ENCODE measurements at regions not wholly inside any gene's neighbourhood (a gene's known extent, or its start where the extent isn't known, plus 50 kb on each side); places are given as distances from the start of the nearest gene placed in this dataset.

DNA sequence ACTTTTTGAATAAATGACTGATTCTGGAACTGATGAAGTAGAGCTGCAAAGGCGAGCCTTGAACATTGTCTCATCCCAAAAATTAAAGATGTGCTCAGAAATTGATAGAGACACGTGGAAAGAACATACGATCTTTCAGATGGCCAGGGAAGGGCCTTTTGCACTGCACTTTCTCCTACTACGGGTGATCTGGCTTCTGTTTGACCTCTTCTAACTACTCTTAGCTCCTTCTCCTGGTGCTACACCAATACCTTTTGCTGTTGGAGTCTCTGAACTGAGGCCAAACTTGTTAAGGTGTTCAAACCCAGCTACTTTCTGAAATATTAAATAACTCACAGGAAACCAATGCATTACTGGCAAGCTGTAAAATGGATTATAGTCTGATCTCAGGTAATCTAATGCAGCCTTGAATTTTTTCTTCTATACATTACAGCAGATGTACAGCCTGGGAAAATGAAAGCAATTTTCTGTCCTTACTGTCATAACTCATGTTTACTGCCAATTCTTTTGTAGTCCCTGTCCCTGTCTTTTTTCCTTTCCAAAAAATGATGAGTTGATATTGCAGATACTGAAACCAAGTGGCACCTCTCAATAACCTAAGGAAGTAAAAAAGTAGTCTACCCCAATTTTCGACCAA lies 1086.1 kb upstream of the CNTN5 start:
- TF ChIP-seq EZH2phosphoT487 (IDR thresholded peaks at IDR 0.05; ENCODE audit: borderline replicate concordance, low read length): no peak
- TF ChIP-seq, protein P1, sequence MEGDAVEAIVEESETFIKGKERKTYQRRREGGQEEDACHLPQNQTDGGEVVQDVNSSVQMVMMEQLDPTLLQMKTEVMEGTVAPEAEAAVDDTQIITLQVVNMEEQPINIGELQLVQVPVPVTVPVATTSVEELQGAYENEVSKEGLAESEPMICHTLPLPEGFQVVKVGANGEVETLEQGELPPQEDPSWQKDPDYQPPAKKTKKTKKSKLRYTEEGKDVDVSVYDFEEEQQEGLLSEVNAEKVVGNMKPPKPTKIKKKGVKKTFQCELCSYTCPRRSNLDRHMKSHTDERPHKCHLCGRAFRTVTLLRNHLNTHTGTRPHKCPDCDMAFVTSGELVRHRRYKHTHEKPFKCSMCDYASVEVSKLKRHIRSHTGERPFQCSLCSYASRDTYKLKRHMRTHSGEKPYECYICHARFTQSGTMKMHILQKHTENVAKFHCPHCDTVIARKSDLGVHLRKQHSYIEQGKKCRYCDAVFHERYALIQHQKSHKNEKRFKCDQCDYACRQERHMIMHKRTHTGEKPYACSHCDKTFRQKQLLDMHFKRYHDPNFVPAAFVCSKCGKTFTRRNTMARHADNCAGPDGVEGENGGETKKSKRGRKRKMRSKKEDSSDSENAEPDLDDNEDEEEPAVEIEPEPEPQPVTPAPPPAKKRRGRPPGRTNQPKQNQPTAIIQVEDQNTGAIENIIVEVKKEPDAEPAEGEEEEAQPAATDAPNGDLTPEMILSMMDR (IDR thresholded peaks at IDR 0.05; ENCODE audit: low read depth, low read length, poor library complexity, severe bottlenecking): no peak
- no peaks in the 10 kb centered on the region for H3K79me2 ChIP-seq (ENCODE audit: control insufficient read depth, low read length)
- H4K20me1 ChIP-seq (ENCODE audit: control insufficient read depth, insufficient read depth, low read depth, low read length): no peaks in the 10 kb centered on the region
- no peak overlapping the region for H3K4me2 ChIP-seq (ENCODE audit: low read length)
- no peaks in the 10 kb centered on the region for H3K36me3 ChIP-seq (ENCODE audit: control insufficient read depth, low read length)
- H3K27me3 ChIP-seq (ENCODE audit: control insufficient read depth, low read length): no peaks in the 10 kb centered on the region
- no peaks in the 10 kb centered on the region for H3K9me2 ChIP-seq (replicated peaks; ENCODE audit: control insufficient read depth, low read length)
- H3F3A ChIP-seq (ENCODE audit: control insufficient read depth, insufficient read depth): no peaks in the 10 kb centered on the region
- no peaks in the 10 kb centered on the region for H3K9me3 ChIP-seq (ENCODE audit: control insufficient read depth, insufficient read depth, low read length)
- H3K4me3 ChIP-seq (ENCODE audit: low read length): no peak overlapping the region
- H3K27ac ChIP-seq (ENCODE audit: low read depth, low read length): no peak overlapping the region
- H3K4me1 ChIP-seq (ENCODE audit: control insufficient read depth, low read length): no peaks in the 10 kb centered on the region

DNA sequence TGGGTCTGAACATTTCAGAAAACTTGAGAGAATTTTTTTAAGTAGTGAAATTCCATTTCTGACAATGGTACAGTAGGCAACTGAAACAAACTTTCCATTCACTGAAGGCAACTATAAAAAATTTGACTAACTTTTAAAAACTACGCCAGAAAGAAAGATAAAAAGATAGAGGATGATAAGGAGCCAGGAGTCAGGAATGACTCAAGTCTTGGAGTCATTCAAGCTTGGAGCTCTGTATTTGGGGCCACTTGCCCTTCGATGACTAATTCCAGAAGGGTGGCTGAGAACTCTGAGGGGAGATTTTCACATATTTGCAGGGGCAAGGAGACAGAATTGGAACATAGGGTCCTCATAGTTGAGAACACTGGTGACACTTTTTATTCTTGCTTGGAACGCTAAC lies 1083.2 kb upstream of the CNTN5 start:
- Histone ChIP-seq H3K4me2 (ENCODE audit: low read length) (no peak overlapping the region), H3K27me3 (ENCODE audit: control insufficient read depth, low read length) (no peaks in the 10 kb centered on the region), H3K9me3 (ENCODE audit: control insufficient read depth, insufficient read depth, low read length) (no peaks in the 10 kb centered on the region), H3K9me2 (replicated peaks; ENCODE audit: control insufficient read depth, low read length) (no peaks in the 10 kb centered on the region), H3K4me1 (ENCODE audit: control insufficient read depth, low read length) (no peaks in the 10 kb centered on the region), H3K27ac (ENCODE audit: low read depth, low read length) (no peak overlapping the region), H4K20me1 (ENCODE audit: control insufficient read depth, insufficient read depth, low read depth, low read length) (no peaks in the 10 kb centered on the region), H3K79me2 (ENCODE audit: control insufficient read depth, low read length) (no peaks in the 10 kb centered on the region), H3K4me3 (ENCODE audit: low read length) (no peak overlapping the region), H3F3A (ENCODE audit: control insufficient read depth, insufficient read depth) (no peaks in the 10 kb centered on the region), H3K36me3 (ENCODE audit: control insufficient read depth, low read length) (no peaks in the 10 kb centered on the region)
- no peak for TF ChIP-seq EZH2phosphoT487 (IDR thresholded peaks at IDR 0.05; ENCODE audit: borderline replicate concordance, low read length)
- TF ChIP-seq, protein P1 (IDR thresholded peaks at IDR 0.05; ENCODE audit: low read depth, low read length, poor library complexity, severe bottlenecking): no peak

DNA sequence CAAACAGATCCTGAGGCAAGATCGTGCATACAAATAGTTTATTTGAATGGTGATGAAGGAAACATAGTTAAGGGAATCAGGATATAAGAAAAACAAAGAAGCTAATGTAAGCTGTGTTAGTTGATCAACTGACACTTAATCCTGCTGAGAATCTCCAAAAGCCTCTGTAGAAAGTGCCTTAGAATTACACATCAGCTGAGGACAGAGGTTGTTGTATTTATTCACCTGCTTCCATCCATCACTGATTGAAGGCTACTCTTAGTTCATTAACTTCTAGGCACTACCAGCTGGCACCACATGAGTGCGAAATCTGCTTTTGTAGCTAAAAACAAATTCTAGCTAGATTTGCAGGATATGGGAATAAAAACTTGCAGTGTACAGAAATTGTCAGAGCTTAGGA lies 1082.0 kb upstream of the CNTN5 start:
- no peak overlapping the region for H3K27ac ChIP-seq (ENCODE audit: low read depth, low read length)
- no peaks in the 10 kb centered on the region for H3F3A ChIP-seq (ENCODE audit: control insufficient read depth, insufficient read depth)
- no peaks in the 10 kb centered on the region for H3K27me3 ChIP-seq (ENCODE audit: control insufficient read depth, low read length)
- H3K79me2 ChIP-seq (ENCODE audit: control insufficient read depth, low read length): no peaks in the 10 kb centered on the region
- H3K4me2 ChIP-seq (ENCODE audit: low read length): no peak overlapping the region
- H3K4me3 ChIP-seq (ENCODE audit: low read length): no peak overlapping the region
- H3K9me2 ChIP-seq (replicated peaks; ENCODE audit: control insufficient read depth, low read length): no peaks in the 10 kb centered on the region
- no peaks in the 10 kb centered on the region for H3K36me3 ChIP-seq (ENCODE audit: control insufficient read depth, low read length)
- no peaks in the 10 kb centered on the region for H3K4me1 ChIP-seq (ENCODE audit: control insufficient read depth, low read length)
- H3K9me3 ChIP-seq (ENCODE audit: control insufficient read depth, insufficient read depth, low read length): no peaks in the 10 kb centered on the region
- no peaks in the 10 kb centered on the region for H4K20me1 ChIP-seq (ENCODE audit: control insufficient read depth, insufficient read depth, low read depth, low read length)
- no peak for TF ChIP-seq EZH2phosphoT487 (IDR thresholded peaks at IDR 0.05; ENCODE audit: borderline replicate concordance, low read length)
- TF ChIP-seq, protein P1 (IDR thresholded peaks at IDR 0.05; ENCODE audit: low read depth, low read length, poor library complexity, severe bottlenecking): no peak
